Activated CD8-positive, alpha-beta memory T cell treated with anti-CD3 and anti-CD28 coated beads for 36 hours (primary cell): ENCODE measurements at regions not wholly inside any gene's neighbourhood (a gene's known extent, or its start where the extent isn't known, plus 50 kb on each side); places are given as distances from the start of the nearest gene placed in this dataset.

ENCODE experiments used
- CTCF ChIA-PET: fragments of 350-600 bp; sonication (Branson Sonifier 250); formaldehyde crosslinking; loops from one replicate; lab custom pipeline; 2021; ENCODE audit warnings: antibody characterized with exemption; lab: Charles Lee
- POLR2A ChIA-PET: fragments of 350-600 bp; sonication (Branson Sonifier 250); formaldehyde crosslinking; loops from one replicate; lab custom pipeline; 2021; ENCODE audit warnings: antibody characterized with exemption; lab: Charles Lee

DNA sequence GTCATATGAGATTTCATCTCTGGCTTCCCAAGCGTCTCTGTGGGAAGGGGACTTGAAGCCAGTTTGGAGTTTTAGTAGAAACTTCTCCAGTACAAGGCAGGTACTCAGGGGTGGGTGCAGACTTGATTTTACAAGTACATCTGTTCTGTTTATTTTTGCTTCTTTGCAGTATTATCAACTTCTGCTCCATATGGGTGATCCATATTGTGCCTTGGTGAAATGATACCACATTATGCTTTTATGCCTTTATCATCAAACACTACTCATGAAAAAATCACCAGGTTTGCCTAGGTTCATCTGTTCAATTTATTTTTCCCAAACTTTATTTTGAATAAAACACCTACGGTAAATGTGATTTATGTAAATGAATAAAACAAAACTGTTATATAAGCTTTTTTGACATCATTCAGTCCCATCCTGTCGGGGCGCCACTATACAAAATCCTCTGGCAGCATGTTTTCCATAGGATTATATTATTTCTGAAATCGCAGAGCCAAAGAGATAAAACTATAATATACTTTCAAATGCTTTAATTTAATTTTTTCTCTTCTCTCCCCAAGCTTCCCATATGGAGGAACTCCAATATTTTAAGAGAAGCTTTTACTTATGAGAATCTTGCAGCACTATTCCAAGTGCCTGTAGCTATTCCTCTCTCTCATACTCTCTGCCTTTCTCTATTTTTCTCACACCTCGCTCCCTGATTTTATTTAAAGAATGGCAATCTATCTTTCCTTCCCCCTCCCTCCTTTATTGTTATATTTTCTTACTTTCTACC, 490.9 kb downstream of the RNF144A start:
- ChIA-PET CTCF (no interaction called here), POLR2A (no interaction called here)

DNA sequence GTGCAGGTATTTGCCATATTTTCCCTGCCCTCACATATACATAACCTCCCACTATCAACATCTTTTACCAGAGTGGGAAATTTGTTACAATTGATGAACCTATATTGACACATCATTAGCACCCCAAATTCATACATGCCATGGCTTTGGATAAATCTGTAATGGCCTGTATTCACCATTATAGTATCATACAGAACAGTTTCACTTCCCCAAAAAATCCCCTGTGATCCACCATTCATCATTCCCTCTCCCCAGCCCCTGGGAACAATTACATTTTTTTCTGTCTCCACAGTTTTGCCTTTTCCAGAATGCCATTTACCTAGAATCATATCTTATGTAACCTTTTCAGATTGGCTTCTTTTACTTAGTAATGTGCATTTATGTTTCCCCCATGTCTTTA, 494.5 kb downstream of the RNF144A start:
- ChIA-PET CTCF (no interaction called here), POLR2A (no interaction called here)

- ChIA-PET CTCF (interaction anchor here (0.8 kb wide), 1 partner anchor 1221 kb away, joined by 3 read pairs; no protein-coding TSS in a partner anchor), POLR2A (no interaction called here)
Observed at GRCh38 chr2:7417845-7418742, 500.9 kb downstream of the RNF144A start.

- ChIA-PET CTCF (no interaction called here), POLR2A (no interaction called here)
Observed at GRCh38 chr2:7419186-7419585, 502.0 kb downstream of the RNF144A start.

- CTCF ChIA-PET, result no interaction called here
- POLR2A ChIA-PET, result no interaction called here
Observed at GRCh38 chr2:7419814-7420311, 502.7 kb downstream of the RNF144A start.

DNA sequence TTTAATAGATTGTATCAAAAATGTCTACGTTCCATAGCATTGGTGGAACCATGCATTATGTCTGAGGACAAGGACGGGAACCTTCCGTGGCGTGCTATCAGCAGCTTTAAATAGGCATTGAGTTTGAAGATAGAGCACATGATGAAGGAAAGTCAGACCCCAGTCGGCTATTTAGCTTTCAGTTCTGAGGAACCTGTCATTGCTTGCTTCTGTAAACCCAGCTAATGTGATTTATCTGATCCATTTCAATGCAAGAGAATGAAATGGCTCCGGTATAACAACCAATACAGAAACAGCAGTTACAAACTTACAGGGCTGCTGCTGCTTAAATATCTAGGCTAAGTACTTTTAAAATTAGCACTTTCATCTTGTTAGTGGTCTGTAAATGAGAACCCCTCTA, 503.3 kb downstream of the RNF144A start:
- ChIA-PET POLR2A (no interaction called here), CTCF (no interaction called here)

GRCh38 chr2:7424481-7424880, 507.3 kb downstream of the RNF144A start:
- ChIA-PET CTCF (no interaction called here), POLR2A (no interaction called here)

- POLR2A ChIA-PET, result interaction anchor here (1.6 to 1.8 kb wide), 3 partner anchors 298 to 1255 kb away, joined by 4 to 7 read pairs (median 5); partner anchors contain the start of gene ID2
- CTCF ChIA-PET, result interaction anchor here (0.6 to 1.8 kb wide), 11 partner anchors 11 to 1260 kb away, joined by 3 to 8 read pairs (median 3); no protein-coding TSS in a partner anchor
Observed at GRCh38 chr2:7427293-7428060, 510.3 kb downstream of the RNF144A start.

DNA sequence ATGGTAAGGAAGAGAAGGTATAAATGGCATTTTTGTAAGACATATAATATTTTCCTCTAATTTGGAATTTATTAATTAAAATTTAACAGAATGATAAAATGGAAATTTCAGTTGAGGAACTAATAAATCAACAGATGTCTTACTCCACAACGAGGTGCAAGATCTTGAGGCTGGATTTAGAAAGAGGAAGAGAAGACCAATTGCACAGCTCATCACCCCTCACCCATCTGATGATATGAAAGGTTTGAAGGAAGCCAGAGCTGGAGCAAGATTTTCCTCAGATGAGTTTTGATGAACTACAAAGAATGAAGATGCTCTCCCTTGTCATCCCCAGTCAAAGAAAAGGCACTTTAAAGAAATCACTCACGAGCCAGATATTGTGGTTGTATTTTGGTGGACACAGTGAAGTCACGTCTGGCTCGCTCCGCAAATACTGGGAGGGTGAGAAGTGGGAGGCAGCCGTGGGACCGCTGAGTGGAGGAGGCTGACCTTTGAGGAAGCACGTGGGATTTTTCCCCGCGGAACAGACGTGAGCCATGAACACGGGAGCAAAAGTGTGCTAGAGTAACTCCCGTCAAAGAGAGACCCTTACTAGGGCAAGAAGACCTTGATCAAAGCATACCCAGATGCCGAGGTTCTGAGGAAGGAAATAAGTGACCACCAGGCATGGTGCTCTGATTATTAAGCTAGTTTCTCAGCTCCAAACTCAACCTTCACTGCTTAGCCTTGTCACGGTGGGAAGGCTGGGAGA, 511.4 kb downstream of the RNF144A start:
- ChIA-PET POLR2A (interaction anchor here (1.2 to 1.8 kb wide), 4 partner anchors 297 to 1253 kb away, joined by 4 to 7 read pairs (median 6); partner anchors contain the start of gene ID2), CTCF (interaction anchor here (0.8 to 1.8 kb wide), 7 partner anchors 10 to 302 kb away, joined by 3 to 8 read pairs (median 3); no protein-coding TSS in a partner anchor)

GRCh38 chr2:7429733-7430132, 512.5 kb downstream of the RNF144A start:
- ChIA-PET POLR2A (interaction anchor here (0.8 to 1.2 kb wide), 2 partner anchors 21 to 298 kb away, joined by 3 to 6 read pairs; no protein-coding TSS in a partner anchor), CTCF (interaction anchor here (1.0 kb wide), 1 partner anchor 242 kb away, joined by 5 read pairs; no protein-coding TSS in a partner anchor)

GRCh38 chr2:7430421-7430868, 513.2 kb downstream of the RNF144A start:
- ChIA-PET POLR2A (interaction anchor here (0.6 to 1.4 kb wide), 6 partner anchors 20 to 1248 kb away, joined by 3 to 8 read pairs (median 4); no protein-coding TSS in a partner anchor), CTCF (no interaction called here)

DNA sequence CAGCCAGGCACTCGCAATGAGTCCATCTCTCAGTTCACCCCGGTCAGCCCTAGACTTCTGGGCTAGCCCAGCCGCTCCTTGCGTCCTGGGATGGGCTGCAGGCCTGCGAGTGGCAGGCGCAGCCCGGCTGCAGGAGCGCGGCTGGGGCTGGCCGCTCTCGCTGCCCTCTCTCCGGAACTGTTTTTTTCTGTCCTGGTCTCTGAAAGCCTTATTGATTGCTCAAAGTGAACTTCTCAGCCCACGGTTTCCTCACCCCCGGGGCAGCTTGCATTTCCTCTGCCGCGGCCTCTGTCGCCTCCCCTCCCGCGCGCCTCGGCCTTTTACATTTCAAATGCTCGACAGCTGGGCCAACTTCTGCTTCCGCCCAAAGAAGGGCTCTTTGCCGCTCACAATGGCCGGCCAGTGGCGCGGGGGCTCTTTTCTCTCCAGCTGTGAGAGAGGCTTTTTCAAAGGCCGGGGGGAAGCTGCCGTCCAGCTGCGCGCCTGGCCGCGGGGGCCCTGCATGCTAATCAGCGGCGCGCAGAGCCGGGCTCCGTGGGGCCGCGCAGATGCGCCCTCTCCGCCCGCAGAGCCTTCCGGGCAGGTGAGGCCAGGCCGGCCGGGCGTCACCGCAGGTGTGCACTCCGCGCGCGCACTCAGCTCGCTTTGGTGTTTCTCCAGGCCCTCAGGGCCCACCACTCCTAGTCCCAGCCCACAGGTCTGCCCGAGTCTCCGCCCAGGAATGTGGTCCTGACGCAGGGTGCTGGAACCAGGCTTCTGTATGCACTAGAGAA, 513.8 kb downstream of the RNF144A start:
- ChIA-PET POLR2A (interaction anchor here (0.9 to 1.4 kb wide), 5 partner anchors 20 to 1248 kb away, joined by 3 to 8 read pairs (median 5); no protein-coding TSS in a partner anchor), CTCF (interaction anchor here (0.6 kb wide), 1 partner anchor 394 kb away, joined by 3 read pairs; no protein-coding TSS in a partner anchor)

DNA sequence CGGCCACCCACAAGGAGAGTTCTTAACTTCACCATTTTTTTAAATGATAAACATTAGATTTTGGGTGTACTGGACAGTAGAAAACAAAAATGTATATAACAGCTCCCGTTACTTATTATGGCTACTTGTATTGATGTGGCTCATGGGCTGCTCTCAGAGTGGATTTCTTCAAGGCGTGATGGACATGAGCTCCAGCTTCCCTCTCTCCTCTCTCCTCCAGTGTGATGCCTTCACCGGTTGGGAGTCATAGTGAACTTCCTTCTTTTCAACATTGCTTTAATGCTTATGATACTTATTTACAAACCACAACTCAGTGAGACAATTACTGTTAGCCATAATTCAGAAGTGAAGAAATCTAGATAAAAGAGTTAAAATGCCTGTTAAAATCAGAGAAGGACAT, 515.2 kb downstream of the RNF144A start:
- POLR2A ChIA-PET, result interaction anchor here (1.0 kb wide), 1 partner anchor 35 kb away, joined by 3 read pairs; no protein-coding TSS in a partner anchor
- CTCF ChIA-PET, result interaction anchor here (0.8 kb wide), 1 partner anchor 293 kb away, joined by 3 read pairs; no protein-coding TSS in a partner anchor

DNA sequence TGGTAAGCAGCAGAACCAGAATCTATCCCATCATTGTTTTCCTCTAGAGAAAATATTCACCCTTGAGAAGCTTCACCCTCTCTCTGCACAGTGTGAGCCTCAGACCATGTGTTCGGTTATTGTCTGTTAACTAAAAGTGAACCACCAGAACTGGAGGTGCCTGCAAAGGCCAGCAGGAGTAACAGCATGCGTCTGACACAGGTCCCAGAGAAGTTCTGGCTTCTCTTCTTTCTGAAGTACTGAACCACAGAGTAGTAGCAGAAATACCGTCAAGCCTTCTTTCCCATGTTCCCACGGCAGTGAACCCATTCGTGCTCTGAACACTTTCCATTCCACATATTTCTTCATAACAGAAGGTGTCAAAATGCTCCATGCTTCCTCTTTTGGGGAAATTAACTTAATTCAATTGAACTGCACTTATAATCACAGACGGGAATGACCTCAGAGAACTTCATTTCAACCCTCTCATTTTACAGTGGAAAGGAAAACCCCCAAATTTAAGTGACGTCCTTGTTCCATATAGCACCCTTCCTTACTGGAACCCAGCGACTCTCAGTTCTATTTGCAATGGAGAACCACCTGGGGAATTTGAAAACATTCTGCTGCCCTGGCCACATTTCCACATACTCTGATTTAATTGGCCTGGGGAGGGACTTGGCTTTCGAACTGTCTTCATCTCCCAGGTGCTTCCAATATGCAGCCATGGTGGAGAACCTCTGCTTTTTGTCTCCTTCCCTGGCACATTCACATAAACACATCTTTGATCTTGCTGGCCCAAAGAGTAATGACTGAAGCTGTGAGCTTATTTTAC, 519.1 kb downstream of the RNF144A start:
- CTCF ChIA-PET, result interaction anchor here (0.7 to 1.5 kb wide), 4 partner anchors 15 to 471 kb away, joined by 3 read pairs; no protein-coding TSS in a partner anchor
- POLR2A ChIA-PET, result interaction anchor here (0.6 to 2.6 kb wide), 4 partner anchors 14 to 289 kb away, joined by 3 to 10 read pairs (median 4); no protein-coding TSS in a partner anchor

- POLR2A ChIA-PET, result interaction anchor here (0.6 to 2.6 kb wide), 5 partner anchors 13 to 289 kb away, joined by 3 to 10 read pairs (median 6); no protein-coding TSS in a partner anchor
- CTCF ChIA-PET, result interaction anchor here (0.7 to 1.5 kb wide), 6 partner anchors 13 to 470 kb away, joined by 3 read pairs; no protein-coding TSS in a partner anchor
Observed at GRCh38 chr2:7437141-7437540, 519.9 kb downstream of the RNF144A start.
